ENCODE measurements at regions not wholly inside any gene's neighbourhood (a gene's known extent, or its start where the extent isn't known, plus 50 kb on each side); places are given as distances from the start of the nearest gene placed in this dataset.

DNA sequence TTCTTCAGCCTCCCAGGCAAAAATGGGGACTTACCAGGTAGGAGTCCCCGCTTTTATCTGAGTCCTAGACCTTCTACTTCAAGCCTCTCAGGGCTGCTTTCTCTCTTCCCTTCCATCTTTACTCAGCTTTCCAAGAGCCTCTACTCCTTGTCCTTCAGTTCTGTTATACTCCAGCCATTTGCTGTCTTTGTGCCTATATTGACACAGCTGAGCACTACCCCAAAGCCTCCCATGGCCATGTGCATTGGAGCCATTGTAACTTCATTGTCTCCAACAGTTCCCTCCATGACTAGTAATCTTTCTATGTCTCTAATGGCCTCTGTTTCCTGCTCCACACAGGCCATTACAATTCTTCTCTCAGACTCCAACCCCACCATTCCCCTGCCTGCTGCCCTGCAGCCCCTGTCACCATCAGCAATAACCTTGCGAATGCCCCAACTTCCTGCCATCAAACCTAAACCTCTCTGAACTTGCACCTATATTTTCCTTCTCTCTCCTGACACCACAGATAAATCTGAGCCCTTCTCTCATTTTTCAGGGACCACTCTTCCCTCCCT lies 77.9 kb upstream of the ADPGK start:
- TF ChIP-seq CTCF (conservative IDR thresholded peaks at IDR 0.05; ENCODE audit: control insufficient read depth, insufficient read depth, low read depth, low read length), result no peak
- H3K4me3 ChIP-seq (ENCODE audit: control insufficient read depth, low read depth, low read length), result no peak overlapping the region
- no peak for DNase-seq (ENCODE audit: low read depth)

DNA sequence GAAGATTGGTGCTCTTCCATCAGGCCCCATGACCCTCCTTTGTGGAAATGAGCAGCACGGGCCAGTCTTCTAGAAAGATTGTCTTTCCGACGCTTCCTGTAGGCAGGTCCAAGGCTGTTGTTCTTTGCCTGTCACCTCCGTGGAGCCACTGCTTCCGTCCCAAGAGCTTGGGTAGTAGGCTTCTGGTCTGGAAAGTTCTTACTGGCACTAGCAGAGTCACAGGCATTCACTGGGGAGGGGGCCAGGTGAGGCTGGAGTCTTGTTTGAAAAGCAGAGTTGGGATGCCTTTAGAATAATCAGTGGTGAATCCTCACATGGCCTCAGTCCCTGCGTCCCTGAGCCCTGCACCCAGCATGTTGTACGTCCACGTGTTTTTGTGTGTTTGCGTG lies 76.2 kb upstream of the ADPGK start:
- no peak for TF ChIP-seq CTCF (conservative IDR thresholded peaks at IDR 0.05; ENCODE audit: control insufficient read depth, insufficient read depth, low read depth, low read length)
- DNase-seq (ENCODE audit: low read depth), result no peak
- H3K4me3 ChIP-seq (ENCODE audit: control insufficient read depth, low read depth, low read length), result no peak overlapping the region

GRCh38 chr15:72859017-72859756 lies 75.6 kb upstream of the ADPGK start:
- TF ChIP-seq CTCF (conservative IDR thresholded peaks at IDR 0.05; ENCODE audit: control insufficient read depth, insufficient read depth, low read depth, low read length), result no peak
- no peak for DNase-seq (ENCODE audit: low read depth)

GRCh38 chr15:72858205-72858604 lies 74.6 kb upstream of the ADPGK start:
- TF ChIP-seq CTCF (conservative IDR thresholded peaks at IDR 0.05; ENCODE audit: control insufficient read depth, insufficient read depth, low read depth, low read length), result no peak
- no peak overlapping the region for H3K4me3 ChIP-seq (ENCODE audit: control insufficient read depth, low read depth, low read length)
- no peak for DNase-seq (ENCODE audit: low read depth)

More at GRCh38 chr15:72859017-72859756, 75.6 kb upstream of the ADPGK start:
- no peak overlapping the region for H3K4me3 ChIP-seq (ENCODE audit: control insufficient read depth, low read depth, low read length)

DNA sequence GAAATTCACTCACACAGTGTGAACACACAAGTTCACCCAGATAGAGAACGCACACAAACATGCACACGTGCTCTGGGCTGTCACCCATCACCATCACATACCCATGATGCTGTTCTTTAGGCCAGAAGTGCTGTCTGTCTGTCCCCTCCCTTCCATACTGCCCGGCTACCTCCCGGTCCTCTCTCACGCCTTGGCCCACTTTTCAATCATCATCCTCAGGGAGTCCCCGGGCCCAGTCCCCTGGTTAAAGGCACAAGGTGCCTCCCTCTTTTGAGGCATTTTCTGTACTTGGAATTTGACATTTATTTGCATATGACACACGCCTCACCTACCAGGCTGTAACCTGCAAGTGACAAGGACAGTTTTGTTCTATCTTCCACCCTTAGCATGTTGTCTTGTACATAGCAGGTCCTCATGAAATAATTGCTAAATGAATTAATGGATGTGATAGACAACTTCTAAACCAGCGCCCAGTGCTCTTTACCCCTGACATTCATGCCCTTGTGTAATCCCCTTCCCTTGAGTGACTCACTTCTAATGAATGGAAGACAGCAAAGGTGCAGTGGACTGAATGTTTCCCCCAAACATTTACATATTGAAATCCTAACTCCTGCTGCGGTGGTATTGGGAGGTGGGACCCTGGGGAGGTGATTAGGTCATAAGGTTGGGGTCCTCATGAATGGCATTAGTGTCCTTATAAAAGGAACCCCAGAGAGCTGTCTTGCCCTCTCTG lies 73.9 kb upstream of the ADPGK start:
- H3K4me3 ChIP-seq (ENCODE audit: control insufficient read depth, low read depth, low read length), result no peak overlapping the region
- TF ChIP-seq CTCF (conservative IDR thresholded peaks at IDR 0.05; ENCODE audit: control insufficient read depth, insufficient read depth, low read depth, low read length), result no peak
- DNase-seq (ENCODE audit: low read depth), result no peak

DNA sequence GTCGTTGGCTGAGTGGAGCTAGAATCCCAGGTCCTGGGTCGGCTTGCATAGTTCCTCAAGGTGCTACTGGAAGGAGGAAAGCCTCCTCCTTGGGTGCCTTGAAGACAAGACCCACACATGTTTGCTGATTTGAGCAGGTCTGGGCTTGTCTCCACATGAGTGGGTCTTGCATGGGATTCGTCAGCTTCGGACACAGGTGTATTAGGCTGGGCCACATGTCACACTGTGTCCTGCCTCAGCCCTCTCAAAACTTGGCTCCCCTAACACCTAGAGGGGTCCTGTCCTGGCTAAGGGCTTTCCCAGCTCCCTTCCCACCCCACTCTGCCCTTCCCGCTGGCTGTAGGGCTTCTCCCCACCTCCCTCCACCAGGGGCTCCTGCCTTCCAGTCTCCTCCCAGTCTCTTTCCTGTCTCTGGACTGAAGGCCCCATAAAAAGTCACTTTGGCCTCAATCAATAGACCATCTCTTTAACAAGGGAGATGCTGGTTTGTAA lies 73.0 kb upstream of the ADPGK start:
- no peak for DNase-seq (ENCODE audit: low read depth)
- no peak overlapping the region for H3K4me3 ChIP-seq (ENCODE audit: control insufficient read depth, low read depth, low read length)
- no peak for TF ChIP-seq CTCF (conservative IDR thresholded peaks at IDR 0.05; ENCODE audit: control insufficient read depth, insufficient read depth, low read depth, low read length)
